ENCODE measurements at regions not wholly inside any gene's neighbourhood (a gene's known extent, or its start where the extent isn't known, plus 50 kb on each side); places are given as distances from the start of the nearest gene placed in this dataset.
"Not testable (repeated sequence)": the region's sequence is repeated elsewhere in the genome, so short reads cannot be mapped to it uniquely, and the experiment has no call there.

DNA sequence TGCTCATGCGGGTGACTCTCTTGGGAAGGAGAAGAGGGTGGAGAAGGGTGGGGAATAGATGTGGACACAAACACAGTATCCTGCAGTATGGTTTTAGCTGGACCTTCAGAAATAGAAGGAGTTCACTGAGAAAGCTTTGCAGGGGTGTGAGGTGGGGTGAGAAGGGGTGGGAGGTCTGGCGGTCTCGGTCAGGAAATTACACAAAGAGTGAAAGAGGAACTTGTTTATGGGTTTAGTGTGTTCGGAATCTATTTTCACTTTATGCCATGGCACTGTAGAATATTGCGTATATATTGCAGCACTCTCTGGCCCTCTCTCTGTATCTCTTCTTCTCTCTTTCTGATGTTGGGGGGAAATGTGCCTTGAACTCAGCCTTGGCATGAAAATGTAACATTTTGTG lies 148.2 kb upstream of the GOT2 start:
- Histone ChIP-seq H3K27me3 (no peaks in the 10 kb centered on the region), H3K4me3 (no peak overlapping the region), H3K4me1 (no peaks in the 10 kb centered on the region), H3K9me3 (peaks cover 0 to 9% (median 0%) of the 10 kb centered on the region in 3 donors), H3K36me3 (replicated peaks in 1 of 2; ENCODE audit: insufficient read depth in 1 of 2, low read depth in 2 of 2) (no peaks in the 10 kb centered on the region), H3K27ac (no peak overlapping the region)
- 68 to 84% methylated on average over 5 of the region's 5 CpGs for WGBS, 2 donors
- TF ChIP-seq CTCF (IDR thresholded peaks at IDR 0.05) (no peak), POLR2A (IDR thresholded peaks at IDR 0.05) (no peak)
- ATAC-seq (no peak), DNase-seq (peak in 1 of 4 donors; percentile 16)
- intact Hi-C loops (cut with DNase I) = no loop called here

- H3K36me3 ChIP-seq (replicated peaks in 1 of 2; ENCODE audit: insufficient read depth in 1 of 2, low read depth in 2 of 2) = not testable (repeated sequence)
Observed at GRCh38 chr16:58878641-58879040, 144.5 kb upstream of the GOT2 start.

DNA sequence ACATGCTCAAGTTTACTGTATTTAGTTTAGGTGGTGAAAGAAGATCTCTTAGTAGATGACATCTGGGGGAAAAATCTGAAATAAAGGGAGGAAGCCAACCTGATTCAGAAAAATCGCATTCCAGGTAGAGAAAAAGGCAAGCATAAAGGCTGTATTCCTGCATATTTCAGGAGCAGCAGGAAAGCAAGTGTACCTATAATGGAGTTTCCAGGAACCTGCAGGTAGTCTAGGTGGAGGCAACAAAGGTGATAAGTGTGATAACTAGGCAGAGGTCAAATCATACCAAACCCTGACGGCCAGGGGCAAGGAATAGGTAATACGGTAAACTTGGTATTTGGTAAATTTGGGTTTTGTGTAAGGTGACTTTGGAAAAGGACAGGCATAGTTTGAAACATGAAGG lies 132.8 kb upstream of the GOT2 start:
- 35 to 61% methylated on average over 3 of the region's 3 CpGs for WGBS, 2 donors
- Histone ChIP-seq H3K4me3 (no peak overlapping the region), H3K36me3 (replicated peaks in 1 of 2; ENCODE audit: insufficient read depth in 1 of 2, low read depth in 2 of 2) (no peaks in the 10 kb centered on the region), H3K27ac (no peak overlapping the region), H3K4me1 (no peaks in the 10 kb centered on the region), H3K27me3 (no peaks in the 10 kb centered on the region), H3K9me3 (no peaks in the 10 kb centered on the region)
- intact Hi-C loops (cut with DNase I) = no loop called here
- TF ChIP-seq POLR2A (IDR thresholded peaks at IDR 0.05) (no peak), CTCF (IDR thresholded peaks at IDR 0.05) (no peak)
- no peak for DNase-seq
- ATAC-seq = no peak

More at GRCh38 chr16:58878641-58879040, 144.5 kb upstream of the GOT2 start:
- H3K27ac ChIP-seq; H3K4me3 ChIP-seq; intact Hi-C loops (cut with DNase I); H3K27me3 ChIP-seq; H3K4me1 ChIP-seq; H3K9me3 ChIP-seq; ATAC-seq; DNase-seq: not testable (repeated sequence)
- 80 to 82% methylated on average over 7 to 11 of the region's 11 CpGs for WGBS, 2 donors

DNA sequence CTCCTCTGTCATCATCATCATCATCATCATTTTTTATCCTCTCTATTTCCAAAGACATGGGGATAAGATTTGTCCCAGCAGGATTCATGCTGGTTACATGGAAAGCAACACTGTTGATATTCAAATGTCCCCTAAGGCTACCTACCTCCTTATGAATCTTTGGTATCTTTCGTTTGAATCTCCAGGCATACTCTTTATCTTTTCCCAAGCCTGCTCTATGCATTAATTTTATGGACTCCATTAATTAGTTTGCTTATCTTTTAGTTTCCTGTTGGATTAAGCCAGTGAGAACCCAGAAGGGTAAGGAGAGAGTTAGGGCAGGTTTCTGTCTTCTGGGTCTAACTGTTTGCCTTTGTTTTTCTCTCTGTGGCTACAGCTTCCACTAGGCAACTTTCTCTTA lies 129.6 kb upstream of the GOT2 start:
- H3K36me3 ChIP-seq (replicated peaks in 1 of 2; ENCODE audit: insufficient read depth in 1 of 2, low read depth in 2 of 2) = no peaks in the 10 kb centered on the region
- no peaks in the 10 kb centered on the region for H3K9me3 ChIP-seq
- intact Hi-C loops (cut with DNase I) = no loop called here
- H3K27ac ChIP-seq = no peak overlapping the region
- H3K4me3 ChIP-seq = no peak overlapping the region
- H3K27me3 ChIP-seq = no peaks in the 10 kb centered on the region
- DNase-seq = no peak
- no peaks in the 10 kb centered on the region for H3K4me1 ChIP-seq
- ATAC-seq = no peak
- TF ChIP-seq CTCF (IDR thresholded peaks at IDR 0.05) (no peak), POLR2A (IDR thresholded peaks at IDR 0.05) (no peak)
- 48 to 63% methylated on average over 1 of the region's 1 CpG for WGBS, 2 donors

- ATAC-seq (no peak), DNase-seq (no peak)
- intact Hi-C loops (cut with DNase I) = no loop called here
- 66 to 67% methylated on average over 2 of the region's 2 CpGs for WGBS, 2 donors
- no peaks in the 10 kb centered on the region for H3K36me3 ChIP-seq (replicated peaks in 1 of 2; ENCODE audit: insufficient read depth in 1 of 2, low read depth in 2 of 2)
- H3K9me3 ChIP-seq = no peaks in the 10 kb centered on the region
- no peaks in the 10 kb centered on the region for H3K27me3 ChIP-seq
- no peak overlapping the region for H3K4me3 ChIP-seq
- H3K27ac ChIP-seq = no peak overlapping the region
- no peaks in the 10 kb centered on the region for H3K4me1 ChIP-seq
- no peak for TF ChIP-seq CTCF (IDR thresholded peaks at IDR 0.05)
- TF ChIP-seq POLR2A (IDR thresholded peaks at IDR 0.05) = no peak
Observed at GRCh38 chr16:58863042-58863441, 128.9 kb upstream of the GOT2 start.
